Prostate gland (tissue), 2 donors: ENCODE measurements at regions not wholly inside any gene's neighbourhood (a gene's known extent, or its start where the extent isn't known, plus 50 kb on each side); places are given as distances from the start of the nearest gene placed in this dataset.

ENCODE experiments used
- POLR2A ChIP-seq: fragments of 450-650 bp; IDR thresholded peaks from one replicate; pipeline ENCODE4 v1.6.1; 2016; ENCODE audit warnings: antibody characterized with exemption, mild to moderate bottlenecking
- POLR2AphosphoS5 ChIP-seq: sonication (generic); formaldehyde crosslinking; IDR thresholded peaks from one replicate; pipeline ENCODE4 v1.6.1; 2017; ENCODE audit warnings: antibody characterized with exemption
- TF ChIP-seq, protein P1 (sequence below), 4 experiments: fragments of 200-600 bp in 2 of 4; fragments of 450-650 bp in 2 of 4; sonication (generic) in 2 of 4; IDR thresholded peaks; 1 replicate in 3 of 4; 2 replicates in 1 of 4; pipeline ENCODE4 v1.5.1; 2016 to 2019; ENCODE audit warnings: antibody characterized with exemption in 4 of 4, mild to moderate bottlenecking in 2 of 4, moderate library complexity in 2 of 4

DNA sequence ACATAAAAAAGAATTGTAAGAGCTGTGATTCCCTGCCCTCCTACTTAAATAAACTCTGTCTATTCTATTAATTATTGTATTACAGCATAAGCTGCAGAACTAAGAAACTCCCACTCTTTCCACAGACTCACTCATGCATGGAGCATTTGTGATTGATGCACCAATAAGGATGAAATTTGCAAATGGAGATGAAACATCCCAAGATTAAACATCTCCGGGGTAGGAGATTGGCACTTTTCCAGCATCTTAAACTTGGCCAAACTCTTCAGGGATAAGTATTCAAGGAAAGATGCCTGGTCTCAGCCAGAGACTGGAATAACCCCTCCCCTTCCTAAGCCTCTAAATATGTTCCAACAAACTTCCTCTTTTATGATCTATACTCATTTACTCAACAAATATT is 472.0 kb downstream of the ACTL7B start:
- TF ChIP-seq, protein P1, sequence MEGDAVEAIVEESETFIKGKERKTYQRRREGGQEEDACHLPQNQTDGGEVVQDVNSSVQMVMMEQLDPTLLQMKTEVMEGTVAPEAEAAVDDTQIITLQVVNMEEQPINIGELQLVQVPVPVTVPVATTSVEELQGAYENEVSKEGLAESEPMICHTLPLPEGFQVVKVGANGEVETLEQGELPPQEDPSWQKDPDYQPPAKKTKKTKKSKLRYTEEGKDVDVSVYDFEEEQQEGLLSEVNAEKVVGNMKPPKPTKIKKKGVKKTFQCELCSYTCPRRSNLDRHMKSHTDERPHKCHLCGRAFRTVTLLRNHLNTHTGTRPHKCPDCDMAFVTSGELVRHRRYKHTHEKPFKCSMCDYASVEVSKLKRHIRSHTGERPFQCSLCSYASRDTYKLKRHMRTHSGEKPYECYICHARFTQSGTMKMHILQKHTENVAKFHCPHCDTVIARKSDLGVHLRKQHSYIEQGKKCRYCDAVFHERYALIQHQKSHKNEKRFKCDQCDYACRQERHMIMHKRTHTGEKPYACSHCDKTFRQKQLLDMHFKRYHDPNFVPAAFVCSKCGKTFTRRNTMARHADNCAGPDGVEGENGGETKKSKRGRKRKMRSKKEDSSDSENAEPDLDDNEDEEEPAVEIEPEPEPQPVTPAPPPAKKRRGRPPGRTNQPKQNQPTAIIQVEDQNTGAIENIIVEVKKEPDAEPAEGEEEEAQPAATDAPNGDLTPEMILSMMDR (IDR thresholded peaks at IDR 0.05) = no peak
- TF ChIP-seq POLR2A = no peak
- TF ChIP-seq POLR2AphosphoS5 = no peak
